Heart left ventricle (tissue), 16 donors: ENCODE measurements at regions not wholly inside any gene's neighbourhood (a gene's known extent, or its start where the extent isn't known, plus 50 kb on each side); places are given as distances from the start of the nearest gene placed in this dataset.

Experiments used
- ATAC-seq, 4 donors: fragments of 200-7000 bp; cut with Tn5 transposase; one replicate each; pipeline ENCODE4 v1.9.1; 2020 to 2022; ENCODE audit warnings: moderate library complexity in 4 of 4, mild to moderate bottlenecking in 3 of 4, moderate number of reproducible peaks in 1 of 4
- DNase-seq, 5 donors: peaks; one replicate each; pipeline ENCODE4 v3.0.0-alpha.2; 2020
- H3K27ac ChIP-seq, 12 donors: fragments of 200-600 bp; sonication (generic) in 4 of 12; one replicate each; pipeline versions ENCODE4 v1.5.0 to v1.8.0; 2016 to 2022; ENCODE audit warnings: mild to moderate bottlenecking in 2 of 12
- H3K27me3 ChIP-seq, 9 donors: fragments of 200-600 bp; sonication (generic) in 2 of 9; one replicate each; pipeline versions ENCODE4 v1.5.1 to v1.8.0; 2016 to 2022; ENCODE audit warnings: mild to moderate bottlenecking in 3 of 9
- H3K36me3 ChIP-seq, 9 donors: fragments of 200-600 bp; sonication (generic) in 2 of 9; one replicate each; pipeline versions ENCODE4 v1.5.0 to v1.8.0; 2018 to 2022; ENCODE audit warnings: mild to moderate bottlenecking in 2 of 9
- H3K4me1 ChIP-seq, 12 donors: fragments of 200-600 bp; sonication (generic) in 4 of 12; one replicate each; pipeline versions ENCODE4 v1.5.0 to v1.8.0; 2016 to 2022; ENCODE audit warnings: mild to moderate bottlenecking in 3 of 12
- H3K4me3 ChIP-seq, 12 donors: fragments of 200-600 bp; sonication (generic) in 4 of 12; one replicate each; pipeline versions ENCODE4 v1.5.0 to v1.8.0; 2017 to 2022; ENCODE audit warnings: mild to moderate bottlenecking in 9 of 12, moderate library complexity in 4 of 12
- H3K9me3 ChIP-seq, 12 donors: fragments of 200-600 bp; sonication (generic) in 4 of 12; one replicate each; pipeline versions ENCODE4 v1.5.0 to v1.8.0; 2016 to 2022; ENCODE audit warnings: mild to moderate bottlenecking in 1 of 12
- POLR2A ChIP-seq, 2 donors: fragments of 450-650 bp; IDR thresholded peaks; one replicate each; pipeline ENCODE4 v1.6.1; 2017; ENCODE audit warnings: antibody characterized with exemption in 2 of 2, mild to moderate bottlenecking in 2 of 2, moderate library complexity in 2 of 2
- WGBS, 4 donors: extraction: QIAGEN DNeasy Blood & Tissue Kit in 2 of 4; methylation state at CpG; one replicate each; pipeline versions ENCODE4 v1.1.5 to v1.1.7; 2013 to 2018; 5-methylcytosine and 5-hydroxymethylcytosine counted together
- intact Hi-C, 10 donors: fragments of 100-400 bp; cut with DNase I; formaldehyde crosslinking; loops; one replicate each; pipeline versions ENCODE4 v1.11.1 to v1.14.2; 2022
- TF ChIP-seq, protein P1 (sequence below), 12 donors: fragments of 200-600 bp; sonication (generic) in 4 of 12; IDR thresholded peaks; one replicate each; pipeline versions ENCODE4 v1.5.0 to v1.8.0; 2018 to 2022; ENCODE audit warnings: antibody characterized with exemption in 12 of 12, mild to moderate bottlenecking in 5 of 12
- donor health status: ischemic (EF 13 %, LVEDD 7.1; RV severe dilation, severe dysfunction).
- donor health status: healthy with polysubstance abuse.
- donor health status: DM: no; HTN: yes; CAD: no.
- donor health status: DM: no; HTN: no; CAD: no.
- donor health status: ischemic (EF 25% LVEDD 6.9; RV normal size, moderate dysfunction).
- donor health status: ischemic (EF 25% LVEDD 5.7; RV mildly dilated, moderate dysfunction).
- donor health status: healthy.
- donor health status: DM: yes; HTN: yes; CAD: no.
- donor health status: ischemic (EF 35%, LVEDD 5.7; RV mildly dilated, moderate dysfunction).
- donor health status: nonischemic (EF 11% LVEDD 7.7; RV severe dilation, severe dysfunction).
- donor health status: DM: yes; HTN: yes; CAD: no.
- donor health status: PGD.
- donor health status: ischemic (EF 29% LVEDD 5.4; RV normal size, mild dysfunction).
- donor health status: nonischemic (EF 23%, LVEDD 6.1; RV moderate dilation, normal function).

DNA sequence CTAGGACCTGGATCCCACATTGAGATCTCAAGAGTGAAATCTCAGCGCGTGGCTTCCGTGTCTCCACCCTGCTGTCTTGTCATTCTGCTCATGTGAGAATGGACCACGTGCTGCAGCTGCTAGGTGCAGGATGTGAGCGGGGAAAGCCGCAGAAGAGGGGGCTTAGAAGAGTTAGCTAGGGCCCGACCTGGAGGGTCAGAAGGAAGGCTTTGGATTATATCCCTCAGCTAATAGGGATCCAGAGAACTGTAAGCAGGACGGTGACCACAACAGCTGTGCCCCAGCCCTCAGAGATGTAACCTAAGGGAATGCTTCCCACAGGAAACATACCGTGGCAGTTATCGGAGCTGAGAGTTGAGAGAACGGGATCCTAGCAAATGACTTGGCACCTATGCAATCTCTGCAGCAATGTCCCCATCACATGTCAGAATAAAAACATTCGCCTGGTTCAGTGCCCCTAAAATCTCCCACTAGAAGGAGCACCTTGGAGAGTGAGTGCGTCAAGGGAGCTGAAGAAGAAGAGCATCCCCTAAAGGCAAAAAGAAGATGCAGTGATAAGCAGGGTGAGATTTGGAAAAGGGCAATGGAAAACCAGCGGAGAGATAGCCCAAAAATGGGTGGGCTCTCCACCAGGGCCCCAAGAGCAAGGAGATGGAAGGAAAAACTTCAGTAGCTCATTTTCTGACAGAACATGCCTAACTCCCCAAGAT lies 76.9 kb upstream of the ST8SIA2 start:
- ATAC-seq (peak in 1 of 4 donors; percentile 10), DNase-seq (no peak)
- H3K27ac ChIP-seq, result no peak overlapping the region
- H3K27me3 ChIP-seq, result peaks cover 0 to 4% (median 0%) of the 10 kb centered on the region in 9 donors
- no peak overlapping the region for H3K4me3 ChIP-seq
- H3K36me3 ChIP-seq, result no peaks in the 10 kb centered on the region
- peaks cover 0 to 20% (median 4%) of the 10 kb centered on the region in 12 donors for H3K4me1 ChIP-seq
- 61 to 69% (median 62%) methylated on average over 14 of the region's 14 CpGs for WGBS, 4 donors
- TF ChIP-seq POLR2A (IDR thresholded peaks at IDR 0.05), result no peak
- TF ChIP-seq, protein P1, sequence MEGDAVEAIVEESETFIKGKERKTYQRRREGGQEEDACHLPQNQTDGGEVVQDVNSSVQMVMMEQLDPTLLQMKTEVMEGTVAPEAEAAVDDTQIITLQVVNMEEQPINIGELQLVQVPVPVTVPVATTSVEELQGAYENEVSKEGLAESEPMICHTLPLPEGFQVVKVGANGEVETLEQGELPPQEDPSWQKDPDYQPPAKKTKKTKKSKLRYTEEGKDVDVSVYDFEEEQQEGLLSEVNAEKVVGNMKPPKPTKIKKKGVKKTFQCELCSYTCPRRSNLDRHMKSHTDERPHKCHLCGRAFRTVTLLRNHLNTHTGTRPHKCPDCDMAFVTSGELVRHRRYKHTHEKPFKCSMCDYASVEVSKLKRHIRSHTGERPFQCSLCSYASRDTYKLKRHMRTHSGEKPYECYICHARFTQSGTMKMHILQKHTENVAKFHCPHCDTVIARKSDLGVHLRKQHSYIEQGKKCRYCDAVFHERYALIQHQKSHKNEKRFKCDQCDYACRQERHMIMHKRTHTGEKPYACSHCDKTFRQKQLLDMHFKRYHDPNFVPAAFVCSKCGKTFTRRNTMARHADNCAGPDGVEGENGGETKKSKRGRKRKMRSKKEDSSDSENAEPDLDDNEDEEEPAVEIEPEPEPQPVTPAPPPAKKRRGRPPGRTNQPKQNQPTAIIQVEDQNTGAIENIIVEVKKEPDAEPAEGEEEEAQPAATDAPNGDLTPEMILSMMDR (IDR thresholded peaks at IDR 0.05), result no peak
- no peaks in the 10 kb centered on the region for H3K9me3 ChIP-seq
- intact Hi-C loops, result no loop called here

DNA sequence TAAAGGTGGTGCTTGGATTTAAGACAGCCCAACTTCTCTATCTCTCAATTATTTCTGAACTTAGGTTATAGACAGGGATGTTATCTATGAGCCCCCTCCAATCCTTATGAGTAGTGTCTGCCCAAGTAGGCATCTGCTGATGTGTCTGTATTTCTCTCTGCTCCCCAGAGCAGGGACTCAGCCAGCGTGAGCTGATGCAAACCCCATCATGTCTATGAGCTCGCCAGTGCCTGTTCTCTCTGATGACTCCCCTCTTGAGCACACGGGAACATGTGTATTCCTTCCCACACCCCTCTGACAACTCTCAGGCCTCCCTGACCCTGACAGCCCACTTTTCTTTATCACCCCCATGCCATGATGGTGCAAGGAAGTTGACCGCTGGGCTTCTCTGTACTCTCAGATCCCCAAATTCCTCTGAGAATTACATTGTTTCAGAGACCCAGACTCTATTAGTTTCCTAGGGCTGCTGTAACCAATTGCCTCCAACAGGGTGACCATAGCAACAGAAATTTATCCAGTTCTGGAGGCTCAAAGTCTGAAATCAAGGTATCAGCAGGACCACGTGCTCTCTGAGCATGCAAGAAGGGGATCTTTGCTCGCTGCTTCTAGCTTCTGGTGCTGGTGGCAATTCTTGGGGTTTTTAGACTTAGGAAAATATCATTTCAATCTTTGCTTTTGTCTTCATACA lies 73.5 kb upstream of the ST8SIA2 start:
- no peak for TF ChIP-seq POLR2A (IDR thresholded peaks at IDR 0.05)
- TF ChIP-seq, protein P1 (IDR thresholded peaks at IDR 0.05), result no peak
- Histone ChIP-seq H3K27me3 (peaks cover 0 to 2% (median 0%) of the 10 kb centered on the region in 9 donors), H3K27ac (no peak overlapping the region), H3K4me3 (no peak overlapping the region), H3K9me3 (no peaks in the 10 kb centered on the region), H3K4me1 (peaks cover 0 to 20% (median 4%) of the 10 kb centered on the region in 12 donors), H3K36me3 (no peaks in the 10 kb centered on the region)
- DNase-seq, result no peak
- WGBS, 4 donors, result 77 to 83% (median 80%) methylated on average over 6 of the region's 6 CpGs
- no peak for ATAC-seq
- intact Hi-C loops, result no loop called here

DNA sequence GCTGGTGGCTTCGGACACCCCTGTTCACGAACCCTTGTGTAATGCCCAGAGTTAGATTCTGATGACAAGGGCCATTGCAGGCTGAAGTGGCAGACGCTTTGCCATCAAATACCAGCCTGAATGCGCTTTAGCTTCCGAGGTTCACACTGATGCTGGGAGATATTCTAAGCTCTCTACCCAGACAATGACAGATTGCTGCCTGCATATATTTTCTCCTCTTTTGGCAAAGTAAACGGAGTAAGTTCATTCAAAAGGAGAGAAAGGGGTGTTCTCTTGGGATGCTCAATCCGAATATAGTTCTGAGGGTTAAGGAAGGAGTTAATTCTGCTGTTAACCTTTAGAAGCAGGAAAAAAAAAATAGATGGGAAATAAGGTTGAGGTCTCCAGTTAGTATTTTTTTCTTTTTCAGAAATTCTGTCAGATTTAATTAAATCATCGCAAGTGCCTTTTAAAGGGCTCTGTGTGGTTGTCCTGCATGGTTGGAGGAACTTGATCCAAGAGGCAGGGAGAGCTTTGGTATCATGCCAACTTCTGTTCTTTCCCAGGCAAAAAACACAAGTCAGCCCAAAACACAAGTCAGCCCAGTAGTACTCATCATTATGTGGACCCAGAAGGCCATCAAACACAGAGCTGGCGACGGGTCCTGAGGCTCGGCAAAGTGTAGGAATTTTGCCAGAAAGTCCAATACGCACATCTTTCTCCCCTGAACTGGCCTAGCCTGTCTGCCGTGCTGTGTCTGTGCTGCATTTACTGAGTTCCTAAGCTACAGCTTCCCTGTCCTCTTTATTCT lies 70.9 kb upstream of the ST8SIA2 start:
- H3K36me3 ChIP-seq, result no peaks in the 10 kb centered on the region
- TF ChIP-seq, protein P1 (IDR thresholded peaks at IDR 0.05), result no peak
- ATAC-seq (peak in 2 of 4 donors; percentile 33 to 38), DNase-seq (no peak)
- WGBS, 4 donors, result 64 to 71% (median 67%) methylated on average over 13 of the region's 13 CpGs
- no peaks in the 10 kb centered on the region for H3K9me3 ChIP-seq
- no peak overlapping the region for H3K27ac ChIP-seq
- peaks cover 0 to 2% (median 0%) of the 10 kb centered on the region in 9 donors for H3K27me3 ChIP-seq
- intact Hi-C loops, result no loop called here
- H3K4me3 ChIP-seq, result no peak overlapping the region
- peaks cover 0 to 15% (median 0%) of the 10 kb centered on the region in 12 donors for H3K4me1 ChIP-seq

DNA sequence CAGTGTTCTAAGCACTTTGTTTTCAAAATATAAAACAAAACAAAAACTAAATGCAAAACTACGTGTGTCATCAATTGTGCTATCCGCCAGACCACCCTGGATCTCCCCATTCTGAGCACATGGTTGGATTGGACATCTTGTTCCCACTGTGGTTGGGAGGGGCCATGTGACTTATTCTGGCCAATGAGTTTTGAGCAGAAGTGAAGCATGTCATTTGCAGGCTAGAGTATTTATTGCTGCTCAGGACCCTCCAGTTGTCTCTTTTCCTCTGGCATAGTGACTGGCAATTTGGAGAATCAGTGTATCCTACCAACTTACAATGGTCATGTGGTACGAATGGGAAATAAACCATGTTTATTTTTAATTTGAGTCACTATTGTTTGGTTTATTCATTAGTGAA lies 70.2 kb upstream of the ST8SIA2 start:
- intact Hi-C loops, result no loop called here
- no peak overlapping the region for H3K27ac ChIP-seq
- H3K27me3 ChIP-seq, result peaks cover 0 to 2% (median 0%) of the 10 kb centered on the region in 9 donors
- no peak overlapping the region for H3K4me3 ChIP-seq
- DNase-seq, result no peak
- TF ChIP-seq POLR2A (IDR thresholded peaks at IDR 0.05), result no peak
- TF ChIP-seq, protein P1 (IDR thresholded peaks at IDR 0.05), result no peak
- WGBS, 4 donors, result 77 to 91% (median 89%) methylated on average over 3 of the region's 3 CpGs
- peaks cover 0 to 15% (median 0%) of the 10 kb centered on the region in 12 donors for H3K4me1 ChIP-seq
- no peak for ATAC-seq
- H3K9me3 ChIP-seq, result no peaks in the 10 kb centered on the region
- no peaks in the 10 kb centered on the region for H3K36me3 ChIP-seq
